ENCODE measurements at regions not wholly inside any gene's neighbourhood (a gene's known extent, or its start where the extent isn't known, plus 50 kb on each side); places are given as distances from the start of the nearest gene placed in this dataset.
"Not testable (repeated sequence)": the region's sequence is repeated elsewhere in the genome, so short reads cannot be mapped to it uniquely, and the experiment has no call there.

- no peak for DNase-seq (ENCODE audit: extremely low read depth, low read depth, low spot score)
These were observed 160.4 kb downstream of the ESM1 start for GRCh38 chr5:54825005-54825404.

GRCh38 chr5:54823006-54823405 is 162.4 kb downstream of the ESM1 start:
- DNase-seq (ENCODE audit: extremely low read depth, low read depth, low spot score): no peak

- DNase-seq (ENCODE audit: extremely low read depth, low read depth, low spot score): no peak
These were observed 163.1 kb downstream of the ESM1 start for GRCh38 chr5:54822324-54822687.

GRCh38 chr5:54821445-54822323 is 163.7 kb downstream of the ESM1 start:
- no peak for DNase-seq (ENCODE audit: extremely low read depth, low read depth, low spot score)

GRCh38 chr5:54820346-54821134 is 164.9 kb downstream of the ESM1 start:
- peak; percentile 72 for DNase-seq (ENCODE audit: extremely low read depth, low read depth, low spot score)

GRCh38 chr5:54807421-54807820 is 178.0 kb downstream of the ESM1 start:
- peak; percentile 85 for DNase-seq (ENCODE audit: extremely low read depth, low read depth, low spot score)

- DNase-seq (ENCODE audit: extremely low read depth, low read depth, low spot score): no peak
These were observed 180.9 kb downstream of the ESM1 start for GRCh38 chr5:54804521-54804920.

GRCh38 chr5:54804086-54804485 is 181.3 kb downstream of the ESM1 start:
- no peak for DNase-seq (ENCODE audit: extremely low read depth, low read depth, low spot score)

- no peak for DNase-seq (ENCODE audit: extremely low read depth, low read depth, low spot score)
These were observed 181.9 kb downstream of the ESM1 start for GRCh38 chr5:54803471-54804011.

GRCh38 chr5:54799645-54800044 is 185.7 kb downstream of the ESM1 start:
- DNase-seq (ENCODE audit: extremely low read depth, low read depth, low spot score): no peak

- no peak for DNase-seq (ENCODE audit: extremely low read depth, low read depth, low spot score)
These were observed 189.6 kb downstream of the ESM1 start for GRCh38 chr5:54795777-54796176.

- no peak for DNase-seq (ENCODE audit: extremely low read depth, low read depth, low spot score)
These were observed 190.1 kb downstream of the ESM1 start for GRCh38 chr5:54795284-54795683.

- DNase-seq (ENCODE audit: extremely low read depth, low read depth, low spot score): no peak
These were observed 191.0 kb downstream of the ESM1 start for GRCh38 chr5:54794135-54794975.

- no peak for DNase-seq (ENCODE audit: extremely low read depth, low read depth, low spot score)
These were observed 191.8 kb downstream of the ESM1 start for GRCh38 chr5:54793468-54794134.

GRCh38 chr5:54792611-54793404 is 192.6 kb downstream of the ESM1 start:
- DNase-seq (ENCODE audit: extremely low read depth, low read depth, low spot score): no peak

GRCh38 chr5:54787910-54788309 is 197.5 kb downstream of the ESM1 start:
- DNase-seq (ENCODE audit: extremely low read depth, low read depth, low spot score): not testable (repeated sequence)

GRCh38 chr5:54785729-54786591 is 199.4 kb downstream of the ESM1 start:
- DNase-seq (ENCODE audit: extremely low read depth, low read depth, low spot score): no peak

GRCh38 chr5:54778783-54779182 is 206.6 kb downstream of the ESM1 start:
- no peak for DNase-seq (ENCODE audit: extremely low read depth, low read depth, low spot score)
